Testis (tissue), 2 donors: ENCODE measurements at regions not wholly inside any gene's neighbourhood (a gene's known extent, or its start where the extent isn't known, plus 50 kb on each side); places are given as distances from the start of the nearest gene placed in this dataset.

ENCODE experiments used
- DNase-seq: peaks from one replicate; pipeline ENCODE4 v3.0.0-alpha.2; 2019
- H3K27ac ChIP-seq, 2 donors: fragments of 200-600 bp; sonication (generic); one replicate each; pipeline ENCODE4 v1.5.1; 2019
- H3K27me3 ChIP-seq: fragments of 200-600 bp; sonication (generic); one replicate; pipeline ENCODE4 v1.5.1; 2019
- H3K36me3 ChIP-seq: fragments of 200-600 bp; sonication (generic); one replicate; pipeline ENCODE4 v1.5.1; 2017; ENCODE audit warnings: low read depth; ENCODE audit errors: missing control alignments
- H3K4me1 ChIP-seq: fragments of 200-600 bp; sonication (generic); one replicate; pipeline ENCODE4 v1.5.1; 2019
- H3K4me3 ChIP-seq, 2 donors: fragments of 200-600 bp; sonication (generic); one replicate each; pipeline ENCODE4 v1.5.1; 2017 to 2019
- H3K9me3 ChIP-seq: fragments of 200-600 bp; sonication (generic); one replicate; pipeline ENCODE4 v1.5.1; 2017
- CTCF ChIP-seq, 3 experiments: fragments of 450-650 bp in 2 of 3; fragments of 200-600 bp in 1 of 3; sonication (generic) in 1 of 3; IDR thresholded peaks; one replicate each; pipeline ENCODE4 v1.5.1; 2016 to 2019; ENCODE audit warnings: antibody characterized with exemption in 3 of 3, mild to moderate bottlenecking in 2 of 3, moderate library complexity in 1 of 3
- POLR2A ChIP-seq: fragments of 450-650 bp; IDR thresholded peaks from one replicate; pipeline ENCODE4 v1.6.1; 2017; ENCODE audit warnings: antibody characterized with exemption, mild to moderate bottlenecking, moderate library complexity
- WGBS, 2 donors: methylation state at CpG; one replicate each; pipeline ENCODE4 v1.1.5; 2018; 5-methylcytosine and 5-hydroxymethylcytosine counted together
- intact Hi-C: fragments of 100-400 bp; cut with DNase I; formaldehyde crosslinking; loops from one replicate; pipeline ENCODE4 v1.15.1; 2023; ENCODE audit warnings: low total_unique reads

- no peak for TF ChIP-seq CTCF (IDR thresholded peaks at IDR 0.05)
- Histone ChIP-seq H3K4me3 (no peak overlapping the region), H3K36me3 (no peaks in the 10 kb centered on the region), H3K27me3 (no peaks in the 10 kb centered on the region), H3K9me3 (no peaks in the 10 kb centered on the region), H3K4me1 (peaks cover 10% of the 10 kb centered on the region), H3K27ac (no peak overlapping the region)
- DNase-seq: no peak
- WGBS, 2 donors: 79 to 92% methylated on average over 4 of the region's 4 CpGs
- intact Hi-C loops: no loop called here
Measured at GRCh38 chr14:51473351-51473750, 178.4 kb upstream of the FRMD6 start.

GRCh38 chr14:51473808-51474565, 177.7 kb upstream of the FRMD6 start:
- H3K36me3 ChIP-seq: no peaks in the 10 kb centered on the region
- H3K27me3 ChIP-seq: no peaks in the 10 kb centered on the region
- intact Hi-C loops: no loop called here
- DNase-seq: no peak
- TF ChIP-seq POLR2A: no peak
- no peak for TF ChIP-seq CTCF (IDR thresholded peaks at IDR 0.05)
- WGBS, 2 donors: 83% methylated on average over 6 of the region's 6 CpGs
- H3K4me1 ChIP-seq: peaks cover 10% of the 10 kb centered on the region
- H3K27ac ChIP-seq: no peak overlapping the region
- H3K4me3 ChIP-seq: no peak overlapping the region
- H3K9me3 ChIP-seq: no peaks in the 10 kb centered on the region

- H3K27me3 ChIP-seq: no peaks in the 10 kb centered on the region
- no peak overlapping the region for H3K4me3 ChIP-seq
- no peaks in the 10 kb centered on the region for H3K9me3 ChIP-seq
- H3K36me3 ChIP-seq: no peaks in the 10 kb centered on the region
- intact Hi-C loops: no loop called here
- no peak overlapping the region for H3K27ac ChIP-seq
- H3K4me1 ChIP-seq: peaks cover 10% of the 10 kb centered on the region
- TF ChIP-seq POLR2A: no peak
- no peak for TF ChIP-seq CTCF (IDR thresholded peaks at IDR 0.05)
- no peak for DNase-seq
Measured at GRCh38 chr14:51474854-51475253, 176.9 kb upstream of the FRMD6 start.

- Histone ChIP-seq H3K27me3 (no peaks in the 10 kb centered on the region), H3K4me3 (no peak overlapping the region), H3K27ac (no peak overlapping the region), H3K9me3 (no peaks in the 10 kb centered on the region), H3K4me1 (peaks cover 10% of the 10 kb centered on the region), H3K36me3 (no peaks in the 10 kb centered on the region)
- 61 to 69% methylated on average over 4 of the region's 4 CpGs for WGBS, 2 donors
- no peak for DNase-seq
- intact Hi-C loops: no loop called here
- no peak for TF ChIP-seq CTCF (IDR thresholded peaks at IDR 0.05)
- TF ChIP-seq POLR2A: no peak
Measured at GRCh38 chr14:51478175-51478621, 173.5 kb upstream of the FRMD6 start.
